Activated CD8-positive, alpha-beta T cell treated with anti-CD3 and anti-CD28 coated beads for 36 hours (primary cell): ENCODE measurements at regions not wholly inside any gene's neighbourhood (a gene's known extent, or its start where the extent isn't known, plus 50 kb on each side); places are given as distances from the start of the nearest gene placed in this dataset.
"Not testable (repeated sequence)": the region's sequence is repeated elsewhere in the genome, so short reads cannot be mapped to it uniquely, and the experiment has no call there.

Experiments
- ATAC-seq: fragments of 200-7000 bp; cut with Tn5 transposase; one replicate; pipeline ENCODE4 v1.10.0; 2021; ENCODE audit warnings: mild to moderate bottlenecking, moderate library complexity
- CTCF ChIA-PET: fragments of 350-600 bp; sonication (Branson Sonifier 250); formaldehyde crosslinking; loops from one replicate; lab custom pipeline; 2021; ENCODE audit warnings: antibody characterized with exemption; lab: Charles Lee
- POLR2A ChIA-PET: fragments of 350-600 bp; sonication (Branson Sonifier 250); formaldehyde crosslinking; loops from one replicate; lab custom pipeline; 2021; ENCODE audit warnings: antibody characterized with exemption; lab: Charles Lee
- DNase-seq: peaks from one replicate; pipeline ENCODE4 v3.0.0-alpha.2; 2020
- H3K27ac Mint-ChIP-seq: one replicate; pipeline ENCODE4 v1.8.0; 2021; ENCODE audit warnings: mild to moderate bottlenecking, mixed read lengths
- H3K27me3 Mint-ChIP-seq: one replicate; pipeline ENCODE4 v1.8.0; 2021; ENCODE audit warnings: mixed read lengths
- H3K36me3 Mint-ChIP-seq: one replicate; pipeline ENCODE4 v1.8.0; 2021; ENCODE audit warnings: low read depth, mixed read lengths
- H3K4me1 Mint-ChIP-seq: one replicate; pipeline ENCODE4 v1.8.0; 2021; ENCODE audit warnings: low read depth, mixed read lengths
- H3K4me3 Mint-ChIP-seq: one replicate; pipeline ENCODE4 v1.8.0; 2021; ENCODE audit warnings: mild to moderate bottlenecking, moderate library complexity, mixed read lengths
- H3K9me3 Mint-ChIP-seq: one replicate; pipeline ENCODE4 v1.8.0; 2021; ENCODE audit warnings: mixed read lengths
- CTCF ChIP-seq: fragments of 200-600 bp; IDR thresholded peaks from one replicate; pipeline ENCODE4 v1.8.0; 2022; ENCODE audit warnings: antibody characterized with exemption, mild to moderate bottlenecking
- intact Hi-C: fragments of 100-400 bp; cut with micrococcal nuclease; formaldehyde crosslinking; loops from one replicate; pipeline ENCODE4 v1.10.0; 2022

- DNase-seq, H3K4me1 Mint-ChIP-seq, H3K9me3 Mint-ChIP-seq, H3K27me3 Mint-ChIP-seq, H3K36me3 Mint-ChIP-seq, H3K4me3 Mint-ChIP-seq, intact Hi-C loops, H3K27ac Mint-ChIP-seq: not testable (repeated sequence)
- peak; percentile 45 for ATAC-seq
- ChIA-PET POLR2A (interaction anchor here (0.6 to 1.0 kb wide), 2 partner anchors 61 to 64 kb away, joined by 3 read pairs; no protein-coding TSS in a partner anchor), CTCF (interaction anchor here (0.7 kb wide), 1 partner anchor 61 kb away, joined by 3 read pairs; the partner anchor contains the start of gene CDKN2AIPNL)
Measured at GRCh38 chr5:134471858-134472449, 53.5 kb upstream of the JADE2 start.

GRCh38 chr5:134468921-134469400, 56.5 kb upstream of the JADE2 start:
- Mint-ChIP-seq H3K4me1 (peaks cover 15% of the 10 kb centered on the region), H3K36me3 (no peaks in the 10 kb centered on the region), H3K9me3 (peaks cover 9% of the 10 kb centered on the region), H3K27ac (no peak overlapping the region), H3K27me3 (no peaks in the 10 kb centered on the region), H3K4me3 (no peak overlapping the region)
- ATAC-seq (no peak), DNase-seq (no peak)
- ChIA-PET POLR2A (interaction anchor here (1.2 kb wide), 1 partner anchor 86 kb away, joined by 3 read pairs; no protein-coding TSS in a partner anchor), CTCF (interaction anchor here (0.8 kb wide), 1 partner anchor 165 kb away, joined by 3 read pairs; no protein-coding TSS in a partner anchor)
- intact Hi-C loops: no loop called here
- no peak for TF ChIP-seq CTCF

- ChIA-PET POLR2A (interaction anchor here (1.2 to 1.9 kb wide), 6 partner anchors 31 to 290 kb away, joined by 3 to 5 read pairs (median 4); partner anchors contain the start of genes JADE2 and PPP2CA), CTCF (interaction anchor here (0.9 to 1.9 kb wide), 3 partner anchors 18 to 111 kb away, joined by 3 to 5 read pairs (median 4); no protein-coding TSS in a partner anchor)
- Mint-ChIP-seq H3K9me3 (peaks cover 6% of the 10 kb centered on the region), H3K36me3 (no peaks in the 10 kb centered on the region), H3K27me3 (no peaks in the 10 kb centered on the region), H3K4me3 (no peak overlapping the region), H3K27ac (peak overlapping the region; percentile 87), H3K4me1 (peaks cover 15% of the 10 kb centered on the region)
- no peak for TF ChIP-seq CTCF
- intact Hi-C loops: no loop called here
- ATAC-seq (no peak), DNase-seq (no peak)
Measured at GRCh38 chr5:134467231-134467630, 55.5 kb upstream of the CDKN2AIPNL start.

GRCh38 chr5:134466241-134467069, 54.8 kb upstream of the CDKN2AIPNL start:
- H3K27me3 Mint-ChIP-seq: no peaks in the 10 kb centered on the region
- H3K9me3 Mint-ChIP-seq: no peaks in the 10 kb centered on the region

More at GRCh38 chr5:134466241-134467069, 54.8 kb upstream of the CDKN2AIPNL start:
- Mint-ChIP-seq H3K4me1 (peaks cover 11% of the 10 kb centered on the region), H3K27ac (peak overlapping the region; percentile 87), H3K36me3 (no peaks in the 10 kb centered on the region), H3K4me3 (peak overlapping the region; percentile 79)
- TF ChIP-seq CTCF: no peak
- peak; percentile 69 for DNase-seq
- intact Hi-C loops: no loop called here
- ATAC-seq: peak; percentile 43
- ChIA-PET POLR2A (interaction anchor here (0.8 to 1.9 kb wide), 12 partner anchors 14 to 289 kb away, joined by 3 to 5 read pairs (median 4); partner anchors contain the start of genes CDKN2AIPNL, JADE2 and PPP2CA), CTCF (interaction anchor here (0.8 to 1.9 kb wide), 7 partner anchors 17 to 121 kb away, joined by 3 to 5 read pairs (median 3); no protein-coding TSS in a partner anchor)
